Hematopoietic multipotent progenitor cell treated with erythropoietin and hydrocortisone succinate and interleukin-3 and kit ligand, for 6 days (in vitro differentiated cells): ENCODE measurements at regions not wholly inside any gene's neighbourhood (a gene's known extent, or its start where the extent isn't known, plus 50 kb on each side); places are given as distances from the start of the nearest gene placed in this dataset.
"Not testable (repeated sequence)": the region's sequence is repeated elsewhere in the genome, so short reads cannot be mapped to it uniquely, and the experiment has no call there.

Experiments
- DNase-seq: peaks from one replicate; pipeline ENCODE4 v3.0.0-alpha.2; 2015

DNA sequence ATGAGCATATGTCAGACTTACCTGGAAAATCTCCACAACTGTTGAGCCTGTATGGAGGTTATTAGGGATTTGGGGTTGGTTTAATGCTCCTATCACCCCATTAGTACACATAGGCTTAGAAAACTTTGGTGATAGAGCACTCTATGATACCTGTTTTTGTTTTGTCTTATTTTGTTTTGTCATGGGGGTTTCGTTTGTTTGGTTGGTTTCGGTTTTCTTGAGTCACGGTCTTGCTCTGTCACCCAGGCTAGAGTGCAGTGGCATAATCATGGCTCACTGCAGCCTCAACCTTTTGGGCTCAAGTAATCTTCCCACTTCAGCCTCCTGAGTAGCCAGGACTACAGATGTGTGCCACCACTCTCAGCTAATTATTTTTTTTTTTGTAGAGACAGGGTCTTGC, 70.0 kb downstream of the MZT1 start:
- DNase-seq: no peak

DNA sequence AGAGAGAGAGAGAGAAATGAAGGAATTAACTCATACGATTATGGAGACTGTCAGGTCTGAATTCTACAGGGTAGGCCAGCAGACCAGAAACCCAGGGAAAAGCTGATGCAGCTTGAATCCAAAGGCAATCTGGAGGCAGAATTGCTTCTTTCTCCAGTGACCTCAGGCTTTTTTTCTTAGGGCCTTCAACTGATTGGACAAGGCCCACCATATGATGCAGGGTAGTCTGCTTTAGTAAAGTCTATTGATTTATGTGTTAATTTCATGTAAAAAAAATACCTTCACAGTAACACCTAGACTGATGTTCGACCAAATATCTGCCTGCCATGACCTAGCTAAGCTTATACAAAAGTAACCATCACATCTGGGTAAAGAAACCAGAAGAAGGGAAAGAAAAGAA, 71.1 kb downstream of the MZT1 start:
- no peak for DNase-seq

DNA sequence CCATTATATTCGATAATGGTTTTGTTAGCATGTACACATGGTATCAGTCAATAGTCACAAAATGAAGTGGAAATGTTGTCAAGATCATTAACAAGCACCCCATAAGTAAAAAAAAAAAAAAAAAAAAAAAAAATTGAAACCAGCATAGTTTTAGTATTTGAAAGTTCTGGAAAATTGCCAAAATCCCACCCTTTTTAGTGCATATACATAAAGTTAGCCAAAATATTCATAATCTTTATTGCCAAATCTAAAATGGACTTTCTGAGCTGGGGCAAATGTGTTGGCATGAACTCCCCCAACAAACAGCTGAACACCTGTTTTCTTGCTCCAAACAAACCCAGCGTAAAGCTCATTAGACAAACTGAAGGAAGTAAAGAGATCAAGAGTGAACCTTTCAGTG, 73.9 kb downstream of the MZT1 start:
- peak; percentile 13 for DNase-seq

DNA sequence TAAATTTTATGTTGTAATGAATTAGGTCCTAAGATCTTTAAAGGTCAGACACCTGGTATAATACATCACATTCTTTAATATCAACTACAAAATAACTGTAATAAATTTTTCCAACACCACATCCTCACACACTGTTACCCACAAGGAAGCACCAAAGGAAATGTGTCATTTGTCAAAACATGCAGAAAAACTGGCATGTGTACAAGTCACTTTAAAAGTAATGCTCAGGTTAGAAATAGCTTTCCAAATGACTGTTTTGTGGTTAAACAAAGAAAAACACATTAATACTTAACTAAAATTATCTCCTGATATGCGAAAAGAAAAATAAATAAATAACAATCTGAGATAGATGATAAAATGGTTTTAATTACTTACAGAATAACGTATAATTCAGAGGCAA, 74.7 kb downstream of the MZT1 start:
- no peak for DNase-seq

DNA sequence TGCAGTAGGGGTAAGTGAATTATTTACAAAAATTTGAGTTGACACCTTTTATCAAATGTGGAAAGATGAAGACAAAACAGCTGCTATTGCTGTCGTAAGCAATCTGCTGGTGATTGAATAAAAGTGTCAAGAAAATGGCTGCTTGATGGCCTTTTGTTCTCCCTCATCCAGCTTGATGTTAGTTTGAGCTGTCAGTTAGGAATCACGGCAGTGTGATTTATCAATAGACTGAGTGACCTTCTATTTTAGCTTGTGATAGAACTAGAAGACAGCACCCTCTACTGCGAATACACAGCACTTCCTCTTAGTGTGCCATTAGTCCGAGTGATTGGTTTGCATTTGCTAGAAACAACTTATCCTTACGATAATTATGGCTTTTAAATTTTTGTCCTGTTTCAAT, 76.3 kb downstream of the MZT1 start:
- peak; percentile 36 for DNase-seq

DNA sequence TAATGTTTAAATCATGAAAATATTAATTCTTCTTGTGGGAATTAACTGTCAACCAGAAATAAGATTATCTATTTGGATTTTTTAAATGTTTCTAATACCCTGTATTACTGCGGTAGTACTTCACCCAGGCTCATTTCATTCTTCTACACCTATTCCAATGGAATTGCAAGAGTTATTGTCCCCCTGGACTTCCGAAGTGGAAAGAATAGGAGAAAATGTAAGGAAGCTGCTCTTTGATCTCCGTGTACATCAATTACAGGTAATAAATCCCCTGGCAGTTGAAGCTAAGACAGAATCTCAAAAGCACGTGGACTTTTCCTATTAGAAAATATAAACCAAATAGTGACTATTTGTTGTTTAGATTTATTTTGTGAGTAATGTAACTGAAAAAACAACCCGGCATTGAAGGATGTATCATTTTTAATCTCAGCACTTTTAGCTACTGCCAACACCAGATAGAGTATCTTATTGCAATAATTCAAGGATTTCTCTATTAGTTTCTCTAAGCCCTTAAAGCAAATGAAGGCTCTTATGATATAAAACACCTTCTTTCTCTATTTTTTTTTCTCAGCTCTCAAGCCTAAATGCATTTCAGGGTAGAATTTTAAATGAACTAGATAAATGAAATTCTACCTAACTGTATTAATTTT, 77.3 kb downstream of the MZT1 start:
- no peak for DNase-seq

DNA sequence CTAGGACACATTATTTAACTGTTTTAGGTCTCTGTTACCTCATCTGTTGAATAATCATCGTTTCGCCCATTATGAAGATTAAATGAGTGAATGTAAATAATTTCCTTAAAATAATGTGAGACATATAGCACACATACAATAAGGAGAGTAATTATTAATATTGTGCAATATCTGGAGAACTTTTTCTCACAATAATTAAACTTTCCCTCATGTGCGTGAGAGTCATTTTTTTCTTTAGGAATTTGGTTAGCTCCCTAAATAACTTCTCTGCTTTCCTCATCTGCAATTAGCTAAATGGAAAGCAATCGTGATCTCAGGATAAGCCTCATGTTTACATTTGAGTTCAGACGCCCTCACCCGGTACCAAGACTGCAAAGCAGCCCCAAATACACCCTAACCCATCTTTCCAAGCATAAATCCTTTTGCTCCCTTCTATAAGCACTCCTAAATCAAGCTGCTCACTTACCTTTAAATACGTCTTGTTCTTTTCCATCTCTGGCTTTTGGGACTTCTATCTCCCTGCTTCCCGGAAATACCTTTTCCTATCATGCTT, 78.8 kb downstream of the MZT1 start:
- DNase-seq: no peak

DNA sequence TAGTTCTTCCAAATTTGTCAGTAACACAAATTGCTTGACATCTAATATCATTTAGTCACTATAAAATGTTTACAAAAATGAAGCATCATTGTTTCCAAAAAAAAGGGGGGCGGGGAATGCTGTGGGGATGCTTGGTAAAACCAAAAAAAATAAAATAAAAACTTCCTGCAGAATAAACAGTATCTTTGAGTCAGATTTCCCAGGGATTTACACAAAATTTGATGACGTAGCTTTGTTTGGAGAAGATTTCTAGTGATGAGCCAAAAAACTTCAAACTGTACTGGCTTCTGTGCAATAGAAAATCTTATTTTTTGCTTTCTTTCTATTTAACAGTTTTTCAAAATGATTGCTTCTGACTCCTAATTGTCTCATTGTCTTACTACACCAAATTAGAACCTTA, 80.0 kb downstream of the MZT1 start:
- no peak for DNase-seq

DNA sequence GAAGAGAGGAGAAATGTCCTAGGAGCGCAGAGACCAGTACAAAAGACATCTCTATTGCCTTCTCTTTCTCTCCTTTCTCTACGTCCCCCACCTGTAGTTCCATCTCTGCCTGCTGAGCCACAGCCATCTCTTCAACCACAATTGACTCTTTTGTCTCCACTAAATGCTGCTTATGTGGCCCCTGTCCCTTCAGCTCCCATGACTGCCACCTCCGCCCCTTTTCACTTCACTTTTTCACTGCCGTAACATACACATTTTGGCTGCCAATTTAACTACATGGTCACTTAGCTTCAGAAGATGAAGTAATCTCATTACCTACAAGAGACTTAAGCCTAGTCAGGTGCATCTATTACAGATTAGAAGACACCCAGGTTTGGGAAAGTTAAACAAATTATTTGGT, 81.9 kb downstream of the MZT1 start:
- no peak for DNase-seq

DNA sequence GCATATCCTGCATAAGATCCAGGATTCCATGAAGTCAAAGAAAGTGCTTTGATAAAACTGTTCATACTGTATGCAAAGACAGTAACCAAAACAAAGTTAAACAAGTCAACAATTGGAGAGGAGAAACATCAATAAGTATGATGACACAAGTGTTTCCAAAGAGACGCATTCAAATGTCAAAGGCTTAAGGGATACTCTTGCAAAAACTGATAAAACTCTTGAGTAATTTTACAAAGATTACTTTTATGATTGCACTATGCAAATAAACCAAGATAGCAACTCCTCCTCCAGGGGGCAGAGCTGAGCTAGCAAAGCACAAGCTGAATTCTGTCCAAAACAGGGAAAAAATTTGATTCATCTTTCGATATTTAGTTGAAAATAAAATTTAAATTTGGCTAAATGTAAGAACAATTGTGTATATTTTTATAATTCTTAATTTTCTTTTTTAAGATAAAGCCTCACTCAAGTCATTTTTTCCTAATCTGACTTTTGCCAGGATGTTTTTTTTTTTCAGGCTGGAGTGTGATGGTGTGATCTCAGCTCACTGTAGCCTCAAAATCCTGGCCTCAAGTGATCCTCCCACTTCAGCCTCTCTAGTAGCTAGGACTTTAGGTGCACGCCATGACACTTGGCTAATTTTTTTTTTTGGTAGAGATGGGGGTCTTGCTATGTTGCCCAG, 84.0 kb downstream of the MZT1 start:
- DNase-seq: peak; percentile 83

DNA sequence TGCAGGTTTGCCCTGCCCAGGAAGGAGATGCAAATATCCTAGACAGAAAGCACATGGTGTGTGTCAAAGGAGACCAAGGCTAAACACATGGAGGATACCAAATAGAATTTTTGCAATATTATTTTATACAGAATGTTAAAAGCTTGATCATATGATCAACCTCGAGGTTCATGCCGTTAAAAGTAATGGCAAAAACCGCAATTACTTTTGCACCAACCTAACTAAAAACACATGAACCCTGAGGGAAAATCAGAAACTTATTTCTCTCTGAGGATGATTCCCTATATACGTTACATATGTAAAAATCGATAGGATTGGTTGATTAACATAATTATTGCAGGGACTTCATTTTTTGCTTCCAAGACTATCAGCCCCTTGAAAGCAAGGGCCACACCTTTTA, 88.1 kb downstream of the MZT1 start:
- no peak for DNase-seq

DNA sequence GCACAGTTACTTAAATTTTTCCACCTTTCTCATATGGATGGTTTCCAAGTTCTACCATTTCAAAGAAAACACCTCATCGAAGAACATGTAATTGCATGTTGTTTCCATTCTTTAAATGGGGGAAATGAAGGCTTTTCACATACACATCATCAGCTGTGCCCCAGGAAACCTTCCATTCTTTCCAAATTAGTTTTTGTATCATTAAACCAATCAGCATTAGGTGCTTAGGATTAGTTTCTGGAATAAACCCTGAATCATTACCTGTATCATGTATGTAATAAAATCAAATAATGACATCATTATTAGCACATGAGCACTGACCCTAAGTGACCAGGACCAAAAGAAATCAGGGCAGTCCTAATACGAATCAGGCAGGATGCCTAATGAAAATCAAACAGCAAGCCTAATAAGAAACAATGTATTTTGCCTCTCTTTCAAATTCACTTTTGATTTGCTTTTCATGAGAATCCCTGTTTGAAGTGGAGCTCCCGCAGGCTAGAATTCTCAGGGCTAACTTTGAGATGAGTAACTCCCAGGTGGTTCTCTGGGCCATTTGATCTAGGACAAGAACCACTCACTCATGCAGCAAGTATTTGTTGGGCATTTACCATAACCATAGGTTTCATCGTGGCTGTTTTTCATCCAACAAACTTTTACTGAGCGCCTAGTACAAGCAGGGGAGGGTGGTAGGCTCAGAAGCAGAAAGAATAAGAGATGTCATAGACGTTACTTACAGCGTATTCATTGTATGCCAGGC, 89.2 kb downstream of the MZT1 start:
- DNase-seq: no peak

DNA sequence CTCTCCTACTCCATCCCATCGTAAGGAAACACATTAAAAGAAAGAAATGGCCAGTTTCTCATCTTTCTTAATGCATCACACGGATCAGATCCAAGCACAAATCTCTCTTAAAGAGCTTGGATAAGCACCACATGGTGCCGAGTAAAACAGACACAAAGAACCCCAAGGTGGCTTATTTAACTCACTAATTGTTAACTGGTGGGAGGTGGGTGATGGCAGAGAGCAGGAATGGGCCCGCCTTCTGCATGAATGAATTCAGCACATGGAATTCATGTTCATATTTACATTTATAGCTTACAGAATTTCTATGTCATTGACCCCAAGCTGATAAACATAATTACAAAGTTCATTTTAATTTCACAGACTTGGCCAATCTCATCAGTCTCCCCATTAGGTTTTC, 89.9 kb downstream of the MZT1 start:
- DNase-seq: no peak

DNA sequence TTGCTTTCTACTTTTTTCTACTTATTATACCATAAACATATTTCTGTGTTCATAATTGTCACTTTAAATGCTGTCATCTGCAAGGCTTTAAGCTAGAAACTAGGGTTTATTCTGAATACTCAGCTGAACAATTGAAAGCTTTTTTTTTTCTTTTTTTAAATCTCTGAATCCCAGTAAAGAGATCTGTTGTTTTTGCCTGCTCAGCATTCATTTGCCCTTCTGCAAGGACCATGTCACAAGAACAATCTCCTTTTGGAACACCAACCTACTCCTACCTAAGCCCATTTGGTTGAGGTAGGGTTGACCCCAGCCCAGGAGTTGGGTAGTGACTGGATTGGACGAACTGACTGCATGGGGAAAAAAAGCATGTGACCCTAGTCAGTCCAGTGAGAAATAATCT, 92.6 kb downstream of the MZT1 start:
- DNase-seq: no peak

DNA sequence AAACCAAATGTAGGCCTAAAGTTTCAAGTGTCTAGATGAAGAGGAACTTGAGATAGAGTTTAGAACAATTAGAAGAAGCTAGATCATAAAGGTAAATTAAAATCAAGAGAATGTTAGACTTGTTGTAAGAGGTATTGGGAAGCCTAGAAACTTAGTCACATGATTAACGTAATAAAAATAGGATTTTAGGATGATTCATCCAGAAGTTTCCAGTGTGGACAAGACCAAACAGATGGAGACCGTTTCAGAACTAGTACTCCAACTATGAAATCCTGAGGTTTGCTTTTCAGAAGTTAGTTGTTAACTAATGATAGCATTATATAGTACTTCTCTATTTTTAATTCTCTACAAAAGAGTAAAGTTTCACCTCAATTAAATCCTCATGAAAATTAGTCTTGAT, 104.9 kb downstream of the MZT1 start:
- DNase-seq: no peak

DNA sequence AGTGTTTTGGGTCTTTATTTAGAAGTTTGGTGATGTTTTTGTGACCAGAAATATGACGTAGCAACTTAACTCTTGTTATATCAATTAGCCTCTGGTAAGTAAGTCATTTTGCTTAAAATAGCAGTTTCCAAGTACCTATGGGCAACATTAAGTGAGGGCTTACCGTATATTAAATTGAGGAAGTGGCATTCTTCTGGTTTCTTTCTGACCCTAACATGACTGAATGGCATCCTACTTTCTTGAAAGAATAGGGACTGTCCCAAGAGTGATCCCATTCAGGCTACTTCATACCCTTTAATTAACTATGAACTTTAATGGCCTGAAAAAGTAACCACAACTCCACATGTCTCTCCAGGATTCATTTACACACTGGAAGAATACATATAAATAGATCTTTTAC, 106.6 kb downstream of the MZT1 start:
- DNase-seq: no peak

DNA sequence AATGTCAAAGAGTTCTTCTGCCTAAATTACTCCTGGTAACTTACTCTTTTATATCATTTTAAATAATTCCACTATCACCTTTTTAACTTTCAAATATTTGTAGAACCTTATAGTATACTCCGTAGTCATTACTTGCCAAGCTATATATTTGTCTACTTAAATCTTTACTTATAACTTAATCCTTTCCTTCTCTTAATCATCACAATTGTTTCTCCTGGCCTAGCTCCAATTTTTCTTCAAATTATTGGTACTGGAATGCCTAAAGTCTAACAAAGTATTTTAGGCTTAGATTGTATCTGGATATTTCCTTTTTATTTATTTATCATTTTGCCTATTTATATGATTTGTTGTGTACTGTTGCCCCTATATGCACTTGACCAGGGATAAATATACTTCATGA, 109.5 kb downstream of the MZT1 start:
- DNase-seq: no peak

DNA sequence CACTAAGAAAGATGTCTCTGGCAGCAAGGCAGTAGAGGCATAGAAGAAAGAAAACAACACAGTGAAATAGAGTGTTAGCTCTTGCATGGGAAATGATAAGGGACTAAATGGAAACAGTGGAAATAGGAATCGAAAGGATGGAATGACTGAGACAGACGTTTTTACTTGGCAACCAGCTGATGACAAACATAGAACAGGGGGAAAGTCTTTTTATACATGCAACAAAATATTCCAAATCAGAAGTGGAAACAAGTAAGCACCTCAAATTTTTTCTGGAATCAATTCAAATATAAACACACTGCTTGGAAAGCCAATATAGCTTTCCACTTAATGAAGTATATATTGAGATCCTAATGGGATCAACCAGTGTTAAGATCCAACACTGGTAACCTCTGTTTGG, 110.2 kb downstream of the MZT1 start:
- no peak for DNase-seq

DNA sequence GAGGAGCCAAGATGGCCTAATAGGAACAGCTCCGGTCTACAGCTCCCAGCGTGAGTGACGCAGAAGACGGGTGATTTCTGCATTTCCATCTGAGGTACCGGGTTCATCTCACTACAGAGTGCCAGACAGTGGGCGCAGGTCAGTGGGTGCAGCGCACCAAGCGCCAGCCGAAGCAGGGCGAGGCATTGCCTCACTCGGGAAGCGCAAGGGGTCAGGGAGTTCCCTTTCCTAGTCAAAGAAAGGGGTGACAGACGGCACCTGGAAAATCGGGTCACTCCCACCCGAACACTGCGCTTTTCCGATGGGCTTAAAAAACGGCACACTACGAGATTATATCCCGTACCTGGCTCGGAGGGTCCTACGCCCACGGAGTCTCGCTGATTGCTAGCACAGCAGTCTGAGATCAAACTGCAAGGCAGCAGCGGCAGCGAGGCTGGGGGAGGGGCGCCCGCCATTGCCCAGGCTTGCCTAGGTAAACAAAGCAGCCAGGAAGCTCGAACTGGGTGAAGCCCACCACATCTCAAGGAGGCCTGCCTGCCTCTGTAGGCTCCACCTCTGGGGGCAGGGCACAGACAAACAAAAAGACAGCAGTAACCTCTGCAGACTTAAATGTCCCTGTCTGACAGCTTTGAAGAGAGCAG, 117.1 kb downstream of the MZT1 start:
- not testable (repeated sequence) for DNase-seq

DNA sequence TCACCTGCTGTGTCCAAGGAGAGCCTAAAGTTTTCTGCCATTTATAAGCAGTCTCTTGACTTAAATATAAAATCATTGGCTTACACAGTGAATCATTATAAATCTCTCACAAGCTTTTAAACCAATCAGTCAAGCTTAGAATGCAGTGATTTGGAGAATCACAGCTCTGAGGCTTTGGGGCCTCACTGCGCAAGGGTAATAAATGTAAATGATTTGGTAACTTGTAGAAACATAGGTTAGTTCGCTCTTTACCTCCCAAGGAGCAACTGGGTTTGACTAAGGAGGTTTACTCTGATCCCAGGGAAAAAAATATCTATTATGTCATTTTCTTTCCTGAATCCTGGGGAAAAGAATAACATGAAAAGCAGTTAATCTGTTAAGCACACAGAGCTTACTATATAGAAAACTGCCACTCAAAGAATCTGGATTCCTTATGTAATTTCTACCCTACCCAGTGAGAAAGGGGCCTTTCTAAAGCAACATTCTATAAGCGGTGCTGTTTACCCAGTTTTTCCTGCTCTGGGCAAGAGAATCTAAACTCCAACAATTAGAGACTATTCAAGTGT, 128.2 kb downstream of the MZT1 start:
- no peak for DNase-seq

DNA sequence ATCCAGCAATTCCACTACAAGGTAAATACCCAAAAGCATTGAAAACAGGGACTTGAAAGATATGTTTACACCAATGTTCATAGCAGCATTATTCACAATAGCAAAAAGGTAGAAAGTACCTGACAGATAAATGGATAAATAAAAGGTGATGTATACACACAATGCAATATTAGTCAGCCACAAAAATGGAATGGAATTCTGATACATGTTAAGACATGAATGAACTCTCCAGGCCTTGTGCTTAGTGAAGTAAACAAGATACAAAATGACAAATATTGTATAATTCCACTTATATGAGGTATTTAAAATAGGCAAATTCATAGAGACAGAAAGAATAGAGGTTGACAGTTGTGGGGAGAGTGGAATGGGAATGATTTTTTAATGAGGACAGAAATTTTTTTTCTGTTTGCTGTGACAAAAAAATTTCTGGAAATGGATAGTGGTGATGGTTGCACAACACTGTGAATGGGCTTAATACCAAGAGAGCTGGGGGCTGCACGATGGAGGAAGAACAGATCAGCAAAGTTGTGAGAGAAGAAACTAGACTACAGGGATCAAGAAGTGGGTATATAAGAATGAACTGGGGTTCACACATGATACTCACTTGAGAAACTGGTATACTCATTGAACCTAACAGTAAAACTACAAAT, 137.2 kb downstream of the MZT1 start:
- DNase-seq: no peak

DNA sequence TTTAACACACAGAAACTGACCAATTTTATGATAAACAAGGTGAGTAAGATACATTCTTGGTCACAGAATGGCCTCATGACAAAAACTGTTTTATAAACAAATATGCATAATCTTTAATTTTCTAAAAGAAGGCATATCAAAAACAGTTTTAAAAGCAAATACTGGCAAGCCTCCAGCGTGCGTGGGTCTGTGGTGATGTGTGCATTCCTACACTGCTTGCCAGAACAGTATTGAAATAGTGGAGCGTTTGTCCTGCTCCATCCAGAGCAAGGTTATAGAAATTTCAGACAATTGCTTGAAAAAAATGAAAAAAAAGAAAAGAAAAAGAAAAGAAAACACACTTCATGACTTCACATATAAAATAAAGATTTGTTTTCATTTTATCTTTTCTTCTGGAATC, 140.9 kb downstream of the MZT1 start:
- DNase-seq: no peak

DNA sequence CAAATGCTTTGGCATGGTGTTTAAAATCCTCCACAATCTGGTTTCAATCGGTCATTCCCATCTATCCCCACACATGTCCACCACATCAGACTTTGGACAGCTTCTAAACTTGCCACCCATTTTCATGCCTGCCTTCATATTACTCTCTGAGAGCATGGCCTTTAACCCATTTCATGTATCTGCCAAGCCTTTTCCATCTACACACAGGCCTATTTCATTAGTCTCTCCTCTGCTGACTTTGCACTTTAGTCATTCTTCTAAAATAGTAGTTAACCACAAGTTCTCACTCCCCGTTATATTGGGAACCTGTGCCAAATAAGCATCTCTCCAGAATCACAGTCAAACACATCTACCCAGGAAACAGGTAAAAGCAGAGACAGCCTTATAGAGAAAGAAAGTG, 142.2 kb downstream of the MZT1 start:
- no peak for DNase-seq
